SK-N-SH (cell line): ENCODE measurements at regions not wholly inside any gene's neighbourhood (a gene's known extent, or its start where the extent isn't known, plus 50 kb on each side); places are given as distances from the start of the nearest gene placed in this dataset.

ENCODE experiments used
- EP300 ChIP-seq, 2 experiments: IDR thresholded peaks; 2 replicates each; pipeline versions ENCODE4 v1.4.0 to v1.6.1; 2012; ENCODE audit warnings: borderline replicate concordance in 1 of 2, low read depth in 1 of 2, low read length in 1 of 2
- EZH2phosphoT487 ChIP-seq: fragments of 200-600 bp; sonication (generic); IDR thresholded peaks from 2 replicates; pipeline ENCODE4 v1.6.1; 2017; ENCODE audit warnings: low read depth, mixed run types, mild to moderate bottlenecking, antibody characterized with exemption, moderate library complexity, borderline replicate concordance
- PBX3 ChIP-seq: IDR thresholded peaks from 2 replicates; pipeline ENCODE4; 2012
- POLR2AphosphoS5 ChIP-seq: IDR thresholded peaks from 2 replicates; pipeline ENCODE4 v1.6.1; 2012; ENCODE audit warnings: low read depth, low read length
- REST ChIP-seq: IDR thresholded peaks from 2 replicates; pipeline ENCODE4 v1.6.1; 2012; ENCODE audit warnings: mild to moderate bottlenecking, low read depth, low read length, moderate library complexity
- RFX5 ChIP-seq: IDR thresholded peaks from 2 replicates; pipeline ENCODE4 v1.6.1; 2012; ENCODE audit warnings: mild to moderate bottlenecking, improper control_type of control experiment, low read length
- SIN3A ChIP-seq: IDR thresholded peaks from 2 replicates; pipeline ENCODE4 v1.6.1; 2012; ENCODE audit warnings: low read depth, mild to moderate bottlenecking, low read length, moderate library complexity, borderline replicate concordance
- TEAD4 ChIP-seq: IDR thresholded peaks from 2 replicates; pipeline ENCODE4 v1.4.0; 2012; ENCODE audit warnings: mild to moderate bottlenecking, borderline replicate concordance; ENCODE audit not compliant: insufficient read depth
- TF ChIP-seq, protein P1 (sequence below): fragments of 200-600 bp; sonication (generic); IDR thresholded peaks from 2 replicates; pipeline ENCODE4 v1.6.1; 2017; ENCODE audit warnings: antibody characterized with exemption, mild to moderate bottlenecking, moderate library complexity

- TF ChIP-seq, protein P1, sequence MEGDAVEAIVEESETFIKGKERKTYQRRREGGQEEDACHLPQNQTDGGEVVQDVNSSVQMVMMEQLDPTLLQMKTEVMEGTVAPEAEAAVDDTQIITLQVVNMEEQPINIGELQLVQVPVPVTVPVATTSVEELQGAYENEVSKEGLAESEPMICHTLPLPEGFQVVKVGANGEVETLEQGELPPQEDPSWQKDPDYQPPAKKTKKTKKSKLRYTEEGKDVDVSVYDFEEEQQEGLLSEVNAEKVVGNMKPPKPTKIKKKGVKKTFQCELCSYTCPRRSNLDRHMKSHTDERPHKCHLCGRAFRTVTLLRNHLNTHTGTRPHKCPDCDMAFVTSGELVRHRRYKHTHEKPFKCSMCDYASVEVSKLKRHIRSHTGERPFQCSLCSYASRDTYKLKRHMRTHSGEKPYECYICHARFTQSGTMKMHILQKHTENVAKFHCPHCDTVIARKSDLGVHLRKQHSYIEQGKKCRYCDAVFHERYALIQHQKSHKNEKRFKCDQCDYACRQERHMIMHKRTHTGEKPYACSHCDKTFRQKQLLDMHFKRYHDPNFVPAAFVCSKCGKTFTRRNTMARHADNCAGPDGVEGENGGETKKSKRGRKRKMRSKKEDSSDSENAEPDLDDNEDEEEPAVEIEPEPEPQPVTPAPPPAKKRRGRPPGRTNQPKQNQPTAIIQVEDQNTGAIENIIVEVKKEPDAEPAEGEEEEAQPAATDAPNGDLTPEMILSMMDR = no peak
- TF ChIP-seq EP300 (IDR thresholded peaks at IDR 0.05; ENCODE audit: borderline replicate concordance in 1 of 2, low read depth in 1 of 2, low read length in 1 of 2) (no peak), EZH2phosphoT487 (no peak), TEAD4 (no peak), SIN3A (no peak), POLR2AphosphoS5 (no peak), PBX3 (no peak), RFX5 (no peak), REST (no peak)
Measured at GRCh38 chr18:78914249-78914935, 65.2 kb upstream of the SALL3 start.
